Esophagus squamous epithelium (tissue), 4 donors: ENCODE measurements at regions not wholly inside any gene's neighbourhood (a gene's known extent, or its start where the extent isn't known, plus 50 kb on each side); places are given as distances from the start of the nearest gene placed in this dataset.

Experiments used
- POLR2A ChIP-seq, 4 donors: fragments of 450-650 bp; IDR thresholded peaks; one replicate each; pipeline ENCODE4 v1.6.1; 2017; ENCODE audit warnings: antibody characterized with exemption in 4 of 4, mild to moderate bottlenecking in 4 of 4, moderate library complexity in 3 of 4
- TF ChIP-seq, protein P1 (sequence below), 6 experiments: fragments of 450-650 bp in 4 of 6; fragments of 200-600 bp in 2 of 6; sonication (generic) in 2 of 6; IDR thresholded peaks; one replicate each; pipeline ENCODE4 v1.5.1; 2016 to 2019; ENCODE audit warnings: antibody characterized with exemption in 6 of 6, mild to moderate bottlenecking in 4 of 6, moderate library complexity in 4 of 6

DNA sequence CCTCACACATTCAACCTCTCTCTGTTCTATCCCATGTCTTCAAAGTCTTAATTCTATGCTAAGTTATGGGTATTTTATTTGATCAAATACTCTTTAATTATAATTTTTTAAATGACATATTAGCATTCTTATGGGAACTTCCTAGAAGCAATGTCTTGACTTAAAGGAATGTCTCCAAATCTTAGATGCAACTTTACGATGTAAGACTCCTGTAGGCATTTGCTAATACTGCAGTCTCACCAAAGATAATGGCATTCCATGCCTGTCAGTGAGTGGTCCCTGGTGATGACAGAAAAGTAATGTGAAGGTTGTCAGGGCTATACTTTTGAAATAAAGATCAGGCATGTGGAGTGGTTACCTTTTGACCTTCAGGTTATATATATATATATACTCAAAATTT is 1654.2 kb upstream of the WWC1 start:
- TF ChIP-seq, protein P1, sequence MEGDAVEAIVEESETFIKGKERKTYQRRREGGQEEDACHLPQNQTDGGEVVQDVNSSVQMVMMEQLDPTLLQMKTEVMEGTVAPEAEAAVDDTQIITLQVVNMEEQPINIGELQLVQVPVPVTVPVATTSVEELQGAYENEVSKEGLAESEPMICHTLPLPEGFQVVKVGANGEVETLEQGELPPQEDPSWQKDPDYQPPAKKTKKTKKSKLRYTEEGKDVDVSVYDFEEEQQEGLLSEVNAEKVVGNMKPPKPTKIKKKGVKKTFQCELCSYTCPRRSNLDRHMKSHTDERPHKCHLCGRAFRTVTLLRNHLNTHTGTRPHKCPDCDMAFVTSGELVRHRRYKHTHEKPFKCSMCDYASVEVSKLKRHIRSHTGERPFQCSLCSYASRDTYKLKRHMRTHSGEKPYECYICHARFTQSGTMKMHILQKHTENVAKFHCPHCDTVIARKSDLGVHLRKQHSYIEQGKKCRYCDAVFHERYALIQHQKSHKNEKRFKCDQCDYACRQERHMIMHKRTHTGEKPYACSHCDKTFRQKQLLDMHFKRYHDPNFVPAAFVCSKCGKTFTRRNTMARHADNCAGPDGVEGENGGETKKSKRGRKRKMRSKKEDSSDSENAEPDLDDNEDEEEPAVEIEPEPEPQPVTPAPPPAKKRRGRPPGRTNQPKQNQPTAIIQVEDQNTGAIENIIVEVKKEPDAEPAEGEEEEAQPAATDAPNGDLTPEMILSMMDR (IDR thresholded peaks at IDR 0.05), result no peak
- no peak for TF ChIP-seq POLR2A (IDR thresholded peaks at IDR 0.05)
